HK-2 (cell line): ENCODE measurements at regions not wholly inside any gene's neighbourhood (a gene's known extent, or its start where the extent isn't known, plus 50 kb on each side); places are given as distances from the start of the nearest gene placed in this dataset.

Experiments used
- DNase-seq: peaks from one replicate; pipeline ENCODE4 v3.0.0-alpha.2; 2018; ENCODE audit not compliant: unreplicated experiment

GRCh38 chr12:98146043-98146442 is 369.3 kb upstream of the TMPO start:
- no peak for DNase-seq

GRCh38 chr12:98146487-98146886 is 368.9 kb upstream of the TMPO start:
- DNase-seq: no peak

- DNase-seq: no peak
Measured at GRCh38 chr12:98149270-98149669, 366.1 kb upstream of the TMPO start.

GRCh38 chr12:98149691-98150210 is 365.6 kb upstream of the TMPO start:
- DNase-seq: no peak

GRCh38 chr12:98151105-98151590 is 364.2 kb upstream of the TMPO start:
- no peak for DNase-seq

- DNase-seq: no peak
Measured at GRCh38 chr12:98151984-98152383, 363.4 kb upstream of the TMPO start.

- DNase-seq: no peak
Measured at GRCh38 chr12:98154850-98155249, 360.5 kb upstream of the TMPO start.

GRCh38 chr12:98156697-98157096 is 358.7 kb upstream of the TMPO start:
- no peak for DNase-seq

GRCh38 chr12:98162906-98163678 is 352.3 kb upstream of the TMPO start:
- no peak for DNase-seq

GRCh38 chr12:98172304-98172703 is 343.1 kb upstream of the TMPO start:
- DNase-seq: no peak

GRCh38 chr12:98172801-98173200 is 342.6 kb upstream of the TMPO start:
- no peak for DNase-seq

GRCh38 chr12:98173773-98174427 is 341.5 kb upstream of the TMPO start:
- DNase-seq: no peak

GRCh38 chr12:98174428-98174809 is 341.0 kb upstream of the TMPO start:
- no peak for DNase-seq

GRCh38 chr12:98178126-98178525 is 337.3 kb upstream of the TMPO start:
- no peak for DNase-seq

GRCh38 chr12:98179151-98179550 is 336.2 kb upstream of the TMPO start:
- DNase-seq: no peak

GRCh38 chr12:98180603-98181002 is 334.8 kb upstream of the TMPO start:
- no peak for DNase-seq

- DNase-seq: no peak
Measured at GRCh38 chr12:98182821-98183220, 332.6 kb upstream of the TMPO start.

GRCh38 chr12:98185606-98186005 is 329.8 kb upstream of the TMPO start:
- DNase-seq: no peak

- no peak for DNase-seq
Measured at GRCh38 chr12:98188650-98189077, 326.7 kb upstream of the TMPO start.

GRCh38 chr12:98194591-98194990 is 320.8 kb upstream of the TMPO start:
- no peak for DNase-seq

- DNase-seq: no peak
Measured at GRCh38 chr12:98198261-98198982, 317.0 kb upstream of the TMPO start.

GRCh38 chr12:98208816-98209215 is 306.6 kb upstream of the TMPO start:
- DNase-seq: no peak
